Neural cell (in vitro differentiated cells): ENCODE measurements at regions not wholly inside any gene's neighbourhood (a gene's known extent, or its start where the extent isn't known, plus 50 kb on each side); places are given as distances from the start of the nearest gene placed in this dataset.

ENCODE experiments used
- H2AFZ ChIP-seq: fragments of 200-600, 300-800 bp; sonication (generic), shearing (Covaris generic); 2 replicates; pipeline ENCODE4 v1.6.0; 2014; ENCODE audit warnings: low read depth, mild to moderate bottlenecking, antibody characterized with exemption, low read length, moderate library complexity
- H3F3A ChIP-seq: fragments of 200-600 bp; shearing (Covaris generic); 2 replicates; pipeline ENCODE4 v1.6.1; 2016; ENCODE audit warnings: mild to moderate bottlenecking, moderate library complexity, mixed read lengths, antibody characterized with exemption, low read length; ENCODE audit not compliant: insufficient read depth, poor library complexity, severe bottlenecking
- H3K27ac ChIP-seq: fragments of 200-600, 300-800 bp; sonication (generic), shearing (Covaris generic); 2 replicates; pipeline ENCODE4 v1.5.1; 2014; ENCODE audit warnings: mild to moderate bottlenecking, low read length, moderate library complexity
- H3K27me3 ChIP-seq: fragments of 300-800, 200-600 bp; sonication (generic), shearing (Covaris generic); 2 replicates; pipeline ENCODE4 v1.6.0; 2014; ENCODE audit warnings: mild to moderate bottlenecking, low read depth, low read length, moderate library complexity; ENCODE audit not compliant: insufficient read depth
- H3K36me3 ChIP-seq: fragments of 300-800, 200-600 bp; sonication (generic), shearing (Covaris generic); 2 replicates; pipeline ENCODE4 v1.5.1; 2014; ENCODE audit warnings: mild to moderate bottlenecking, antibody characterized with exemption, low read length, moderate library complexity; ENCODE audit not compliant: insufficient read depth
- H3K4me2 ChIP-seq: fragments of 300-800, 200-600 bp; sonication (generic), shearing (Covaris generic); 2 replicates; pipeline ENCODE4 v1.6.0; 2014; ENCODE audit warnings: mild to moderate bottlenecking, low read length
- H3K4me3 ChIP-seq: fragments of 300-800, 200-600 bp; sonication (generic), shearing (Covaris generic); 2 replicates; pipeline ENCODE4 v1.5.1; 2014; ENCODE audit warnings: mild to moderate bottlenecking, low read length, moderate library complexity
- H3K79me2 ChIP-seq: fragments of 200-600 bp; shearing (Covaris generic); replicated peaks from 2 replicates; pipeline ENCODE4 v1.6.0; 2014; ENCODE audit warnings: mild to moderate bottlenecking, low read length, moderate library complexity; ENCODE audit not compliant: insufficient read depth
- H3K9ac ChIP-seq: fragments of 300-800, 200-600 bp; sonication (generic), shearing (Covaris generic); 2 replicates; pipeline ENCODE4 v1.6.1; 2016; ENCODE audit warnings: mild to moderate bottlenecking, low read length, mixed read lengths
- H3K9me2 ChIP-seq: fragments of 200-600 bp; shearing (Covaris generic); 2 replicates; pipeline ENCODE4 v1.6.1; 2016; ENCODE audit warnings: mild to moderate bottlenecking, low read length, mixed read lengths; ENCODE audit not compliant: insufficient read depth
- H3K9me3 ChIP-seq: fragments of 200-600, 300-800 bp; sonication (generic), shearing (Covaris generic); 2 replicates; pipeline ENCODE4 v1.6.1; 2016; ENCODE audit warnings: mild to moderate bottlenecking, mixed run types, low read length, moderate library complexity, mixed read lengths
- H4K20me1 ChIP-seq: fragments of 200-600 bp; shearing (Covaris generic); 2 replicates; pipeline ENCODE4 v1.6.1; 2016; ENCODE audit warnings: mild to moderate bottlenecking, mixed run types; ENCODE audit not compliant: insufficient read depth
- EP300 ChIP-seq: fragments of 450-650 bp; conservative IDR thresholded peaks from 2 replicates; pipeline ENCODE4 v1.6.1; 2014; ENCODE audit warnings: antibody characterized with exemption, mild to moderate bottlenecking, moderate library complexity; ENCODE audit not compliant: poor library complexity, severe bottlenecking
- EZH2 ChIP-seq: fragments of 200-600, 300-800 bp; shearing (Covaris generic), sonication (generic); IDR thresholded peaks from 2 replicates; pipeline ENCODE4 v1.6.1; 2014; ENCODE audit warnings: antibody characterized with exemption, low read length, borderline replicate concordance, mild to moderate bottlenecking; ENCODE audit not compliant: insufficient read depth, poor library complexity, severe bottlenecking
- MXI1 ChIP-seq: fragments of 450-650 bp; conservative IDR thresholded peaks from 2 replicates; pipeline ENCODE4 v1.6.1; 2014; ENCODE audit warnings: antibody characterized with exemption, mild to moderate bottlenecking; ENCODE audit not compliant: poor library complexity, severe bottlenecking
- POLR2AphosphoS5 ChIP-seq: IDR thresholded peaks from 2 replicates; pipeline ENCODE4 v1.6.1; 2012
- RAD21 ChIP-seq: fragments of 450-650 bp; conservative IDR thresholded peaks from 2 replicates; pipeline ENCODE4 v1.6.1; 2014; ENCODE audit warnings: antibody characterized with exemption, mild to moderate bottlenecking, moderate library complexity
- SMC3 ChIP-seq: fragments of 450-650 bp; conservative IDR thresholded peaks from 2 replicates; pipeline ENCODE4 v1.6.1; 2014; ENCODE audit warnings: antibody characterized with exemption, mild to moderate bottlenecking, moderate library complexity; ENCODE audit not compliant: poor library complexity
- TAF1 ChIP-seq: IDR thresholded peaks from 2 replicates; pipeline ENCODE4 v1.6.1; 2012; ENCODE audit warnings: low read depth
- TF ChIP-seq, protein P1 (sequence below): fragments of 450-650 bp; IDR thresholded peaks from 2 replicates; pipeline ENCODE4 v1.5.1; 2014; ENCODE audit warnings: antibody characterized with exemption, mild to moderate bottlenecking, moderate library complexity; ENCODE audit not compliant: poor library complexity, severe bottlenecking
- TF ChIP-seq, protein P2 (sequence below): IDR thresholded peaks from 2 replicates; pipeline ENCODE4 v1.6.1; 2012; ENCODE audit warnings: borderline replicate concordance

DNA sequence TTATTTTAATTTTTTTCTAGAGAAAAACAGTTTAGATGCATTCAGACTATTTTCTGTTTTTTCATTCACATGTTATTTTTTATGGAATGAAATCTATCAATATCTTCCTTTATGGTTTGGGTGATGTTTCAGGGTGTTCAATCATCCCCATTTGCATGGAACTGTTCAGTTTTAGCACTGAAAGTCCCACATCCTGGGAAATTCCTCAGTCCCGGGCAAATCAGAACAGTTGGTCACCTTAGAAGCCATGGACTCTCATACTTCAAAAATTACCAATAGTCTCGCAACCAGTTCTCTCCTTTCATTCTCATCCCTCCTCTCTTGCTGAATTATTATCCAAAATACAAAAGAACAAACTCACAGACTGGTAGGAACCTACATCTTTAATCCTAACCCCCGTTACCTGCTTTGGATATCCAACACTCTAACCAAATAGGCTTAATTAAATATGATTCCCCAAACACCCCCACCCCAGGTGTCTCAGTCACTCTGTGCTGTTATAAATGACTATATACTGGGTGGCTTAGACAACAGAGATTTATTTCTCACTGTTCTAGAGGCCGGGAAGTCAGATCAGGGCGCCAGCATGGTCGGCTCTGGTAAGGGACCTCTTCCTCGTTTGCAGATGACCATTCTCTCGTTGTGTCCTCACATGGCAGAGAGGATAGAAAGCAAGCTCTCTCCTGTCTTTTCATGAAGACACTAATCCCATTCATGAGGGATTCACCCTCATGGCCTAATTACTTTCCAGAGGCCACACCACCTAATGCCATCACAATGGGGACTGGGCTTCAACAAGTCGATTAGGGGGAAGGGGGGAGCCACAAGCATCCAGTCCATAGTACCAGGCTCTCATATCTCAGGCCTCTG, 57.7 kb upstream of the SLC1A4 start:
- Histone ChIP-seq H3K4me3 (no peak overlapping the region), H3F3A (no peaks in the 10 kb centered on the region), H3K36me3 (no peaks in the 10 kb centered on the region), H3K9me3 (no peaks in the 10 kb centered on the region), H3K4me2 (no peak overlapping the region), H3K27me3 (no peaks in the 10 kb centered on the region), H3K79me2 (no peaks in the 10 kb centered on the region), H3K9me2 (no peaks in the 10 kb centered on the region), H2AFZ (no peak overlapping the region), H3K9ac (no peak overlapping the region), H3K27ac (no peak overlapping the region), H4K20me1 (no peaks in the 10 kb centered on the region)
- TF ChIP-seq, protein P1, sequence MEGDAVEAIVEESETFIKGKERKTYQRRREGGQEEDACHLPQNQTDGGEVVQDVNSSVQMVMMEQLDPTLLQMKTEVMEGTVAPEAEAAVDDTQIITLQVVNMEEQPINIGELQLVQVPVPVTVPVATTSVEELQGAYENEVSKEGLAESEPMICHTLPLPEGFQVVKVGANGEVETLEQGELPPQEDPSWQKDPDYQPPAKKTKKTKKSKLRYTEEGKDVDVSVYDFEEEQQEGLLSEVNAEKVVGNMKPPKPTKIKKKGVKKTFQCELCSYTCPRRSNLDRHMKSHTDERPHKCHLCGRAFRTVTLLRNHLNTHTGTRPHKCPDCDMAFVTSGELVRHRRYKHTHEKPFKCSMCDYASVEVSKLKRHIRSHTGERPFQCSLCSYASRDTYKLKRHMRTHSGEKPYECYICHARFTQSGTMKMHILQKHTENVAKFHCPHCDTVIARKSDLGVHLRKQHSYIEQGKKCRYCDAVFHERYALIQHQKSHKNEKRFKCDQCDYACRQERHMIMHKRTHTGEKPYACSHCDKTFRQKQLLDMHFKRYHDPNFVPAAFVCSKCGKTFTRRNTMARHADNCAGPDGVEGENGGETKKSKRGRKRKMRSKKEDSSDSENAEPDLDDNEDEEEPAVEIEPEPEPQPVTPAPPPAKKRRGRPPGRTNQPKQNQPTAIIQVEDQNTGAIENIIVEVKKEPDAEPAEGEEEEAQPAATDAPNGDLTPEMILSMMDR = no peak
- TF ChIP-seq MXI1 (no peak), EZH2 (no peak), RAD21 (no peak), EP300 (no peak), SMC3 (no peak), TAF1 (no peak)

DNA sequence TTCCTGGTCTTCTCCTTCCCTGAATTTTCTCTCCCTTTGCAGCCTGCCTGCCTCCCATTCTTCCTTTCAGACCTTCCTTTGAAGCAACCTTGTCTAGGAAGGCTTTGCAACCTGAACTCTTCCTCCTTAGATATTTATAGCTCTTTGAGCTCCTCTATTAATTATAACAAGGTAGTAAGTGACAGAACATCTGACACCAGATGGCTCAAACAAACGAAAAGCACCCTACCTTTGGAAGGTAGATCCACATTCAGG, 57.2 kb upstream of the SLC1A4 start:
- no peak for TF ChIP-seq EZH2
- no peak for TF ChIP-seq MXI1
- Histone ChIP-seq H3K4me3 (no peak overlapping the region), H2AFZ (no peak overlapping the region), H3K27ac (no peak overlapping the region), H3K36me3 (no peaks in the 10 kb centered on the region), H3F3A (no peaks in the 10 kb centered on the region), H4K20me1 (no peaks in the 10 kb centered on the region), H3K27me3 (no peaks in the 10 kb centered on the region), H3K79me2 (no peaks in the 10 kb centered on the region), H3K9me2 (no peaks in the 10 kb centered on the region), H3K4me2 (no peak overlapping the region), H3K9ac (no peak overlapping the region), H3K9me3 (no peaks in the 10 kb centered on the region)

DNA sequence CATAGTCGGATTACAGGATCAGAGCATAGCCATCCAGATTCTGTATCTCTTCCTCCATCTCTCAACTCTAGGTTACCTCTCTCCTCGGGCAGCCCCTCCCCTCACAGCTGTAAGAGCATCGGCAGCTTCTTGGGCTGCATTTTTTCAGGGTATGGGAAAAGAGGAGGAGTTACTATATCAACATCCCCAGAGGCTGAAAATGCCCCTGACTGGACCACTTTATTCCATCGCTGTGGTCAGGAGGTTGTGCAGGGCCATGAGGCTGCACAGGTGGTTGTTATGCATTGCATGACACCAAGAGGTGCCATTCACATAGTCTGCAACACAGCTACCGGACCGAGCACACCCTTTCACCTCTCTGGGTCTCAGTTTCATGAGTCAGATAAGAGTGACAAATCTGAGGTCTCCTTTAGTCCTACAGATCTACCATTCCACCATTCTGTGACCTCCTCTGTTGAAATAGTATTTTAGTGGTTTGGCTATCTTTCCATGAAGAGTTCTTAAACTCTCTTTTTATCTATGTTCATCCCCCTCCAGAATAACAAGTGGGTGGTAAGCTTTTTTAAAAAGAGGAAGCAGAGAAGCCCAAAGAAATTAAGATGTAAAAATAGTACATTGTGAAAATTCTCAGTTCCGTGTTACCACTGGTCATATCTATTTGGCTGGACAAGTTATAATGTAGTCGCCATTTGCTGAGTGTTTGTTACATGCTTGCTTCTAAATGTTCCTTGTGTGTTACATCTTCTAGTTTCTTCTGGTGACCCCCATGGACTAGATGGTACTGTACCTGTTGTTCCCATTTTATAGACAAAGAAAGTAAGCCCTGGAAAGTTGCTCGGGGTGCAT, 56.6 kb upstream of the SLC1A4 start:
- Histone ChIP-seq H3K9me2 (no peaks in the 10 kb centered on the region), H3K36me3 (no peaks in the 10 kb centered on the region), H3K27ac (no peak overlapping the region), H3K79me2 (no peaks in the 10 kb centered on the region), H3K4me2 (no peak overlapping the region), H4K20me1 (no peaks in the 10 kb centered on the region), H3K9ac (no peak overlapping the region), H3K9me3 (no peaks in the 10 kb centered on the region), H3F3A (no peaks in the 10 kb centered on the region), H2AFZ (no peak overlapping the region), H3K27me3 (no peaks in the 10 kb centered on the region), H3K4me3 (no peak overlapping the region)
- no peak for TF ChIP-seq RAD21
- TF ChIP-seq EP300 = no peak
- TF ChIP-seq POLR2AphosphoS5 = no peak
- TF ChIP-seq TAF1 = no peak
- no peak for TF ChIP-seq SMC3
- TF ChIP-seq MXI1 = no peak
- no peak for TF ChIP-seq EZH2
- TF ChIP-seq, protein P2, sequence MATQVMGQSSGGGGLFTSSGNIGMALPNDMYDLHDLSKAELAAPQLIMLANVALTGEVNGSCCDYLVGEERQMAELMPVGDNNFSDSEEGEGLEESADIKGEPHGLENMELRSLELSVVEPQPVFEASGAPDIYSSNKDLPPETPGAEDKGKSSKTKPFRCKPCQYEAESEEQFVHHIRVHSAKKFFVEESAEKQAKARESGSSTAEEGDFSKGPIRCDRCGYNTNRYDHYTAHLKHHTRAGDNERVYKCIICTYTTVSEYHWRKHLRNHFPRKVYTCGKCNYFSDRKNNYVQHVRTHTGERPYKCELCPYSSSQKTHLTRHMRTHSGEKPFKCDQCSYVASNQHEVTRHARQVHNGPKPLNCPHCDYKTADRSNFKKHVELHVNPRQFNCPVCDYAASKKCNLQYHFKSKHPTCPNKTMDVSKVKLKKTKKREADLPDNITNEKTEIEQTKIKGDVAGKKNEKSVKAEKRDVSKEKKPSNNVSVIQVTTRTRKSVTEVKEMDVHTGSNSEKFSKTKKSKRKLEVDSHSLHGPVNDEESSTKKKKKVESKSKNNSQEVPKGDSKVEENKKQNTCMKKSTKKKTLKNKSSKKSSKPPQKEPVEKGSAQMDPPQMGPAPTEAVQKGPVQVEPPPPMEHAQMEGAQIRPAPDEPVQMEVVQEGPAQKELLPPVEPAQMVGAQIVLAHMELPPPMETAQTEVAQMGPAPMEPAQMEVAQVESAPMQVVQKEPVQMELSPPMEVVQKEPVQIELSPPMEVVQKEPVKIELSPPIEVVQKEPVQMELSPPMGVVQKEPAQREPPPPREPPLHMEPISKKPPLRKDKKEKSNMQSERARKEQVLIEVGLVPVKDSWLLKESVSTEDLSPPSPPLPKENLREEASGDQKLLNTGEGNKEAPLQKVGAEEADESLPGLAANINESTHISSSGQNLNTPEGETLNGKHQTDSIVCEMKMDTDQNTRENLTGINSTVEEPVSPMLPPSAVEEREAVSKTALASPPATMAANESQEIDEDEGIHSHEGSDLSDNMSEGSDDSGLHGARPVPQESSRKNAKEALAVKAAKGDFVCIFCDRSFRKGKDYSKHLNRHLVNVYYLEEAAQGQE = no peak
- TF ChIP-seq, protein P1 = no peak
